Stimulated activated CD4-positive, alpha-beta T cell treated with anti-CD3 and anti-CD28 coated beads, Interleukin-15, amount 100 ng/mL, for 48 hours (primary cell): ENCODE measurements at regions not wholly inside any gene's neighbourhood (a gene's known extent, or its start where the extent isn't known, plus 50 kb on each side); places are given as distances from the start of the nearest gene placed in this dataset.
"Not testable (repeated sequence)": the region's sequence is repeated elsewhere in the genome, so short reads cannot be mapped to it uniquely, and the experiment has no call there.

Source experiments
- DNase-seq, 2 donors: peaks; one replicate each; pipeline ENCODE4 v3.0.0-alpha.2; 2020; ENCODE audit warnings: low read depth in 2 of 2

DNA sequence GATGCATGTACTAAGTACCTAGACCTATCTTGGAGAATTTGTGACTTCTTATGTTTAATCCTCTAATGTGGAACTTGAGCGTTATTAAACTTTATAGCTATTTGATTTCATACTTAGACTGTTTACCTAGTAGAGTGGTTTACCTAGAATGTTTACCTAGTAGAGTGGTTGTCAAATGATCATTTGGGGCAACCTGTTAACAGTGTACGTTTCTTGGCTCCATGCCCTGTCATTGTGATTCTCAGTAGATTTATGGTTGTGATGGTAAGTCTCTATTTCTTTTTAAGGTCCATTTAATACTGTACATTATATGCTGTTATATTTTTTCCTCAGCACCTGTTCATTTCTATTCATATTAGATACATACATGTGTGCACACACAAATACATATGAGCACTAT lies 233.0 kb upstream of the MAD2L1 start:
- DNase-seq: no peak

GRCh38 chr4:120293341-120293740 lies 226.7 kb upstream of the MAD2L1 start:
- no peak for DNase-seq

GRCh38 chr4:120291541-120291940 lies 224.9 kb upstream of the MAD2L1 start:
- no peak for DNase-seq

- no peak for DNase-seq
Observed at GRCh38 chr4:120290553-120290952, 223.9 kb upstream of the MAD2L1 start.

DNA sequence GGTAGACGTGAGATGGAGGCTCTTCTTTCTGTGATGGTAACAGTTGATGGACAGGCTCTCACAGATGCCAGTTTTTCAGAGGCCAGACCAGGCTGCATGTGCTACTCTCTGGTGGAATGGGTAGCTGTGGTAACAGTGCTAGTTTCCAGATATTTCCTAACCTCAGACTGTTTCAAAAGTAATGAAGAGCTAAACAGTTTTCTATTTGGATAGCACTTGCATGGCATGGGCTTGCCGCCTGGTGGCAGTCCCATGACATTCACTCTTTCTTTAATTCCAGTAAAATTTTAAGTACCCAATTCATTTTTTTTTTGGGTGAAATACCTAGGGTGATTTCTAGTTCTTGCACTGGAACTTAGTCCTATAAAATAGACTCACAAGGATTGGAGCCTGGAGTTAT lies 220.2 kb upstream of the MAD2L1 start:
- no peak for DNase-seq

DNA sequence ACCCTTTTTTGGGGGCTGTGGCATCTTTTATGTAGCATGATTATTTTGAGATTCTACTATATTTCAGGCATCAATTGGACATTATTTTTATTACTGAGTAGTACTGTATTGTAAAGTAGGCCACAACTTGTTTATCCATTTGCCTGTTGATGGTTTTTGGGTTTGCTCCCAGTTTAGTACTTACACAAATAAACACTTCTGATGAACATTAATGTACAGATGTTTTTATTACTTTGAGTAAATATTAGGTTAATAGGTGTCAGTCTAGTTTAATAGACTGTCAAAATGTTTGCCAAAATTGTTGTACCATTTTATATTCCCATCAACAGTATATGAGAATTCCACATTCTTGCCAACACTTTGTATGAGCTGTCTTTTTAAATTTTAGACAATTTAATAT lies 214.9 kb upstream of the MAD2L1 start:
- DNase-seq: no peak

DNA sequence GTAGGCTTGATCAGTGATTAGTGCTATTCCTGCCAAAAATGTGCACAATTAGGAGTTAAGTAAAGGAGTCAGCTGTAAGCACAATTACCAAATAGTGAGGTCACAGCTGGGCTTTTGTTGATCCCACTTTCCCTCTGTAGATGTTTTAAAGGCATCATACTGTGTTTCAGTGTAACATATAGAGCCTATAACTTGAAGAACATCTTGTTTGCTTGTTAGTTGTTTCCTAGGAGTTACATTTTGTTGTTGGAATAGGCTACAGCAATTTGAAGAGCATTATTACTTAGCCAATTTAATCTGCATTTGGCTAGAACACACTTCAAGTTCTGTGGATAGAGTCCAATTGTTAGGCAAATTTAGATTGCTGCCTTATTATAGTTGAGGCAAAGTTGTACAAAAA lies 210.7 kb upstream of the MAD2L1 start:
- no peak for DNase-seq

GRCh38 chr4:120266602-120267001 lies 200.0 kb upstream of the MAD2L1 start:
- no peak for DNase-seq

DNA sequence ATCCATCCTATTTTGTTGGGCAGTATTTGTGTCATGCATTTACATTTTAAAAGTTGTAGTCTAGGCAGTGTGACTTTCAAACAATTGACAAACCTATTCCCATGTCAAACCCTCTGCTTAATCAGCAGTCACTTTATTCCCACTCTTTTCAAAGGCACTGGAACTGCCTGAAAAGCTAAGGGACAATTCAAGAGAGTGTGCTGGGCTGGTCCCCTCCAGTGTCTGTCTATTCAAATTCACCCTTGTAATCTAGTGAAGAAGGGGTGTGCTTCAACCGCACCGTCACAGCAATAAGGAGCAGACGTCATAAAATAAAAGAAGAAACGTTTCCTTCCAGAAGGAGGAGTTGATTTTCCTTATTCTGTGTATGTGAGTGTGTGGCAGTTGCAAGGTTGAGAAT lies 197.0 kb upstream of the MAD2L1 start:
- DNase-seq: no peak

DNA sequence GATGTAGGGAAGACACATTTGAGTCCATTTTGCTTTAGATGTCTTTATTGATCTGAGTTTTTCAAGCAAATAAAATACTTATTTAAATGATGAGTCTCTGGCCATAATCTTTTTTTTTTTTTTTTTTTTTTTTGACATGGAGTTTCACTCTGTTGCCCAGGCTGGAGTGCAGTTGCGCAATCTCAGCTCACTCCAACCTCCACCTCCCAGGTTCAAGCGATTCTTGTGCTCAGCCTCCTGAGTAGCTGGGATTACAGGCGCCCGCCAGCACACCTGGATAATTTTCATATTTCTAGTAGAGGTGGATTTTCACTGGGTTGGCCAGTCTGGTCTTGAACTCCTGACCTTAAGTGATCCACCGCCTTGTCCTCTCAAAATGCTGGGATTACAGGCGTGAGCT lies 194.5 kb upstream of the MAD2L1 start:
- DNase-seq: no peak

DNA sequence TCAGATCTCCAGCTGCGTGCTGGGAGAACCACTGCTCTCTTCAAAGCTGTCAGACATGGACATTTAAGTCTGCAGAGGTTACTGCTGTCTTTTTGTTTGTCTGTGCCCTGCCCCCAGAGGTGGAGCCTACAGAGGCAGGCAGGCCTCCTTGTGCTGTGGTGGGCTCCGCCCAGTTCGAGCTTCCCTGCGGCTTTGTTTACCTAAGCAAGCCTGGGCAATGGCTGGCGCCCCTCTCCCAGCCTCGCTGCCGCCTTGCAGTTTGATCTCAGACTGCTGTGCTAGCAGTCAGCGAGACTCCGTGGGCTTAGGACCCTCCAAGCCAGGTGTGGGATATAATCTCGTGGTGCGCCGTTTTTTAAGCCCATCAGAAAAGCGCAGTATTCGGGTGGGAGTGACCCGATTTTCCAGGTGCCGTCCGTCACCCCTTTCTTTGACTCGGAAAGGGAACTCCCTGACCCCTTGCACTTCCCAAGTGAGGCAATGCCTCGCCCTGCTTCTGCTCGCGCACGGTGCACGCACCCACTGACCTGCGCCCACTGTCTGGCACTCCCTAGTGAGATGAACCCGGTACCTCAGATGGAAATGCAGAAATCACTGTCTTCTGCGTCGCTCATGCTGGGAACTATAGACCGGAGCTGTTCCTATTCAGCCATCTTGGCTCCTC lies 189.6 kb upstream of the MAD2L1 start:
- not testable (repeated sequence) for DNase-seq

DNA sequence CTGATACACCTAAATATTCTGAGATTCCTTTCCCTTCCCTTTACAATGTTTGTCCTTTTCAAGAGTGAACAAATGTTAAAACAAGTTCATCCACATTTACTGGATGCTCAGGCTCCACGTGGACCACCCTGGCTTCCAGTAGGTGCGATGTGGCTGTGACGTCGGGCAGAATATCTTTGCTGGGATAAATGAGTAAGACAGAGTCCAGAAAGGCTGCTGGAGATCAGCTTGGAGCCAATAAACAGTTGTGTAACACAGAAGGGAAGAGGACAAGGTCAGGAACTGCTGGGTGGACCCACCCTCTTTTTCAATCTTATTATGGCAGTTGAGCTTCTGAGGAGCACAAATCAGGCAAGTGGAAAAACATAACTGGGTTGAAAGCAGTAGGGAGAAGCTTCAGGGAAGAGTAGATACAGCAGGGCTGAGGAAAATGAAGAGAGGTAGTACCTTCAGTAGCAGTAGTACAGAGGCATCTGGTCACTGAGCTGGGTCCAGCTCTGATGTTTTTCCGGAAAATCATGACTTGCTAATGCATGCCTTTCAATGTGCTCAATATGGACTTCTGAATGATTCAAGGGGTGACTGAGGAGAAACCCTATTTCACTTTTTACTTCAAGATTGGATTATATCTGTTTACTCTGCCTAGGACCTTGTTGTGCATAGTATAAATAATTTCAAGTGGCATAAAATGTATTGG lies 171.8 kb upstream of the MAD2L1 start:
- no peak for DNase-seq

GRCh38 chr4:120236873-120237272 lies 170.2 kb upstream of the MAD2L1 start:
- DNase-seq: no peak

DNA sequence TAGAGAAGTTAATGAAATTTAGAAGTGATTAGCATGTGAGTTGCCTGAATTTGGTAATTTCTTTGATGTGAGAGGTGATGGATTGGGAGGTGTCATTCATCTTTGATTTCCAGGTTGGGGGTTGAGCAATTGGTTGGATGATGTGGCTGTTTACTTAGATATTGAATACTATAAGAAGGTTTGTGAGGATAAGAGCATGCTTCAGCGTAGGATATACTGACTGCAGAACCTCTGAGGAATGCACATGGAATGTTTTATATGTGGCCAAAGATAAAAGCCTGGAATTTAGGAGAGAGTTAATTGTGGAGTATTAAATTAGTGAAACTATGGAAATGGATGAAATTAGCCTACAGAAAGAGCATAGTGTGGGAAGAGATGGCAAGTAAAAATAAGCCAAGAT lies 165.4 kb upstream of the MAD2L1 start:
- DNase-seq: no peak

- DNase-seq: no peak
Observed at GRCh38 chr4:120228086-120228485, 161.4 kb upstream of the MAD2L1 start.

- no peak for DNase-seq
Observed at GRCh38 chr4:120227554-120227953, 160.9 kb upstream of the MAD2L1 start.

- no peak for DNase-seq
Observed at GRCh38 chr4:120225527-120225926, 158.9 kb upstream of the MAD2L1 start.

- no peak for DNase-seq
Observed at GRCh38 chr4:120218981-120219380, 152.3 kb upstream of the MAD2L1 start.

GRCh38 chr4:120215350-120215749 lies 148.7 kb upstream of the MAD2L1 start:
- no peak for DNase-seq

DNA sequence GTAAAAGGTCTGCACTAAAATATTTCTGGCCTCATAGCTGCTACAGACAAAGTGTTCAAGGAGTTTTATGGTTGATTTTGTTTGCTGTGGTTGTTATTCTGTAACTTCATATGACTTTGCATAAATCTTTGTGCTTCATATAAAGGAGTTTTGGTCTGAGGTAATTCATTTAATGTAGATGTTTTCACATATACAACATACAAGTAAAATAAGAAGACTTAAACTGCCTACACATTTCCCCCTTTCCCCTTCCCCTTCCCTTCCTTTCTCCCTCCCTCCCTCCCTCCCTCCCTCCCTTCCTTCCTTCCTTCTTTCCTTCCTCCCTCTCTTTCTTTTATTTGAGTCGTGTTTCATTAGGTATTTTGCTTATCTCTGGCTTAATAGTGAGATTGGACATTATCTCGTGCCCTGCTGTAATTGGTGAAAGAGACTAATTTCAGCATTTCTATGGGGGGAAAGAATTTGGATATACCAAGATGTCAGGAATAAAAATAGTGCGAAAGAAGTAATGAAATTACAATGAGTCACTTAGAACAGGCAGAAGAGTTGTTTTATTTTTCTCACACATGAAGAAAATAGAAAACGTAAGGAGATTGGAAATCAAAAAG lies 144.9 kb upstream of the MAD2L1 start:
- no peak for DNase-seq

GRCh38 chr4:120209706-120210105 lies 143.1 kb upstream of the MAD2L1 start:
- DNase-seq: no peak

DNA sequence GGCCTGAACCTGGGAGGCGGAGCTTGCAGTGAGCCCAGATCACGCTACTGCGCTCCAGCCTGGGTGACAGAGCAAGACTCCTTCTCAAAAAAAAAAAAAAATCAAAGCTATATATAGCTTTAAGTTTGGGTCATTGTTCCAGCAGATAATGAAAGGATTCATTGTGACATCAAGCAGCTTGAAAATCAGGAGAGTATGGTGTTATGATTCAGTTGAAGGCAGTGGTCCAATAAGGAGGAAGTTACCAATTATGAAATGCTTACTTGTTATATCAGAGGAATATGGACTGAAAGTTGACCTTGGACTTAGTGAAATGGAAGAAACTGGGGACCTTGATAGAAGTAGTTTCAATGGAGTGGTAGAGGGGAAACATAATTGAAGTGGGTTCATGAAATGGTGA lies 140.4 kb upstream of the MAD2L1 start:
- DNase-seq: no peak

- no peak for DNase-seq
Observed at GRCh38 chr4:120202222-120202621, 135.6 kb upstream of the MAD2L1 start.
